PC-3 (cell line): ENCODE measurements at regions not wholly inside any gene's neighbourhood (a gene's known extent, or its start where the extent isn't known, plus 50 kb on each side); places are given as distances from the start of the nearest gene placed in this dataset.

ENCODE experiments used
- CTCF ChIP-seq: fragments of 300-600 bp; sonication (generic); conservative IDR thresholded peaks from 2 replicates; pipeline ENCODE4 v1.5.1; 2017; ENCODE audit warnings: antibody characterized with exemption, low read depth, mild to moderate bottlenecking, low read length
- EZH2 ChIP-seq: fragments of 300-600 bp; sonication (generic); IDR thresholded peaks from one replicate; pipeline ENCODE4 v1.6.1; 2017; ENCODE audit warnings: antibody characterized with exemption, mild to moderate bottlenecking, low read length; ENCODE audit not compliant: unreplicated experiment

DNA sequence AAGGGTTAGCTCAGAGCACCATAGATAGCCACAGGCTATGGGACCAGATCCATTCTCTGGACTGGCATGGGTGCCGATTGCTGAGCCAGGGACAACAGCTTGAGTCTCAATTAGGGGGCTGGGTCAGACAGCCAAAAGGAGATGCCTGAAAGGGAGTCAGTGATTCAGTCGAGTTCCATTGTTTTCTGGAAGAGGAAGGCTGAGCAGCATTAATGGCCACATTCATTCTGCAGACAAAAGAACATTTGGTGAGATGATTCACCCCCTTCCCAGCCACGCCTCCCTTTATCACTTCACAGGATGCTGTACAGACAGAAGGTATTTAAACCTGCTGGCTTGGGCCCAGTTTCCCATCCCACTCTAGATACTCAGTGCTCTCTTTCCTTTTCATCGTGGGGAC lies 131.9 kb downstream of the ADAMTS15 start:
- no peak for TF ChIP-seq EZH2
- TF ChIP-seq CTCF, result no peak
